Ecto neural progenitor cell (in vitro differentiated cells): ENCODE measurements at regions not wholly inside any gene's neighbourhood (a gene's known extent, or its start where the extent isn't known, plus 50 kb on each side); places are given as distances from the start of the nearest gene placed in this dataset.

Source experiments
- DNase-seq: peaks from one replicate; pipeline ENCODE4 v3.0.0-alpha.2; 2018; ENCODE audit warnings: low spot score

GRCh38 chr11:2083411-2083810, 55.8 kb downstream of the IGF2 start:
- no peak for DNase-seq

DNA sequence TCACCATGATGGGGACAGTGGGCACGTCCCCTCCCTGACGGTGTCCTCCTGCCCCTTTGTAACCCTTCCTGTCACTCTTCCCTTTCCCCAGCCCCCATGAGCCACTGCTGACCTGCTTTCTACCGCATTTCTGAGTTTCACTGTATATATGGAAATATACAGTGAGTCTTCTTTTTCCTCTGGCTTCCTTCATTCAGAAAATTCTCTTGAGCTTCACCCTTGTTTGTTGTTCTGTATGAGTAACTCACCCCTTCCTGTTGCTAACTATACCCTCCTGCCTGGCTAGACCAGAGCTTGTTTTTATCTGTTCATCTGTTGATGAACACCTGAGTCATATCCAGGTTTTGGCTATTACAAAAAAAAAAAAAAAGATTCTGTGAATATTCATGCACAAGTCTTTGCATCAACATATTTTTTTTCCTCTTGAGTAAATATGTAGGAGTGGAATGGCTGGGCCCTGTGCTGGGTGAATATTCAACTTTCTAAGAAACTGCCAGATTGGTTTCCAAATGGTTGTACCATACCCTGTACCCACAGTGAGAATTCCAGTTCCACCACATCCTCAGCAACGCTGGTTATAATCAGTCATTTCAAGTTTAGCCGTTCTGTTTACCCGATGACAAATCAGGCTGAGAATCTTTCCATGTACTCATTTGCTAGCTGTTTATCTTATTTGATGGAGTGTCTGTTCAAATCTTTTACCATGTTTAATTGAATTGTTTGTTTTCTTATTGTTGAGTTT, 62.0 kb downstream of the IGF2 start:
- no peak for DNase-seq

DNA sequence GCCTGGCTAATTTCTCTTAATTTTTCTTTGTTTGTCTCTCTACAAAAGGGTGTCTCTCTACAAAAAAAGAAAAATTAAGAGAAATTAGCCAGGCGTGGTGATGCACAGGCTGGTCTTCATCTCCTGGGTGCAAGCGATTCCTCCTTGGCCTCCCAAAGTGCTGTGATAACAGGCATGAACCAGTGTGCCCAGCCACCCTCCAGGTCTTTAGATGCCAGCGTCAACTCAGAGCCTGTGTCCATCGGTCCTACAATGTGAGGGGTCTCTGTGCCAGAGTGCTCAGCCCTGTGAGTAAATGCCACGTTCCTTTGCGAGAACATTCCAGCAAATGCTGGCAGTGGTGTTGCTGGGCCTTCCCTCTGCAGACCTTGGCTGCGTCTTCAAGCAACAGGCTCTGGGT, 62.7 kb downstream of the IGF2 start:
- no peak for DNase-seq

DNA sequence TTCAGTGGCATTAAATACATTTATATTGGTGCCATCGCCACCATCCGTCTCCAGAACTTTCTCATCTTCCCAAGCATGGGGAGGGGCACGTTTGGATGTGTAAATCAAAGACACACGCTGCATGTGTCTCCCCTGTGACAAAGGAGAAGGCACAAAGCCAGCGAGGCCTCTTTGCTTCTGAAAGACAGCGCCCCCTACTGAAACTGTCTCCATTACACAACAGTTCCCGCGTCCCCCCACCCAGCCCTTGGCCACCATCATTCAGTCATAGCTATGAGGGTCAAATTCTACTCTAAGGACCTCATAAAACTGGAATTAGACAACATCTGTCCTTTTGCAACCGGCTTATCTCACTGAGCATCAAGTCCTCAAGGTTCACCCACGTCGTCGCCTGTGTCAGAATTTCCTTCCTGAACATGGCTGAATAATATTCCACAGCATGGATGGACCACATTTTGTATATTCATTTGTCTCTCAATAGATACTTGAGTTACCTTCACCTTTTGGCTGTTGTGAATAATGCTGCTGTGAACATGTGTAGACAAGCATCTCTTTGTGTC, 64.8 kb downstream of the IGF2 start:
- DNase-seq, result peak; percentile 54

DNA sequence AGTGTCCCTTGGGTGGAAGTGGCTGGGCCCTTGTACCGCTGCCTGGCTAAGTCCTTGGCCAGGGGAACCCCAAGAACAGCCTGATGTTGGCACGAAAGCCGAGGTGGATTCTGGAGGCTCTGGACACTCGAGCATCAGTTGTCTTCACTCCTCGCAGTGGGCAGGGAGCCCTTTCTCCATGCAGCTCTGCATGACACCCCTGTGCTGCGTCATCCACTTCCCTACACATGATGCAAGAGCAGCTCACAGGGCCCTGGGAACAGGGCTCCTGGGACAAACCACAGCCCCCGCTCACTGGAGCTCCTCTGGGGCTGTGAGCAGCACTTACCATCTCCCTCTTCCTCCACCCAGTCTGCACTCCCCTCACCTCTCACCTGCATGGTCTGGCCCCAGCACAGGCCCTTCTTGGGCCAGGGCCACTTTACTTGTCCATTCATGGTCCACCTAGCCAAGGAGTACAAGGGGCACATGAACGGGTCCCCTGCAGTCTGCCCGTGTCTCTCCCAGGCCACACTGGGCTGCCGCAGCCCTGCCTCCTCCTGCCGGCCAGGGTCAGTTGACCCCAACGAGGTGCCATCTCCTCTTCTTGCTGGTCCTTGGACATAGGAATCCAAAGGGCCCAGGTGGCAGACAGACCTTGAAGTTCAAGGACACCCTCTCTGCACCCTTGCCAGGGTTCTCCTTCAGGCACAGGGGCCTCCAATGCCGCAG, 66.5 kb downstream of the IGF2 start:
- no peak for DNase-seq

DNA sequence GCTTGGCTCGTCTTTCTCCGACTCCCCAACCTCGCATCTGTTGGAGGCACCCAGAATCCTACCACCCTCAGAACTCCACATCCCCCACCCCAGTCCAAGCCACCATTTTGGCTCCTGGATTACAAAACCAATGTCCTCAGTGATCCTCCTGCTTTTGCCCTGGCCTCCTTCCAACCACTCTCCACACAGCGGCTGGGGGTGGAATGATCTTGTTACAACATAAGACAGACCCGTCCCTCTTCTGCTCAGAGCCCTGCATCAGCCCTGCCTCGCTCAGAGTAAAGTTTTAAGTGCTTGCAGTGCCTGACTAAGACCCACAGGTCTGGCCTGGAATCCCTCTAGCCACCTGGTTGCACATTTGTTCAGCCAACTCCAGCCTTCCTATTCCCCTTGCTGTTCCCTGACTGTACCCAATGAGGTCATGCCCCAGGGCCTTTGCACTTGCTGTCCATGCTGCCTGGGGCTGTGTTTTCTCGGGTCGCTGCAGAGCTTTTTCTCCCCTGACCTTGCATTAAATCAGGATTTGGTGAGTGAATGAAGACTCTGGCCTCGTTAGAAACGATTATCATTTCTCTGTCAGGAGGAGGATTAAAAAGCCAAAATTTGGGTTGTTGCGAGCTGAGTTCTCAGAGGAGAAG, 67.3 kb downstream of the IGF2 start:
- no peak for DNase-seq
